A673 (cell line): ENCODE measurements at regions not wholly inside any gene's neighbourhood (a gene's known extent, or its start where the extent isn't known, plus 50 kb on each side); places are given as distances from the start of the nearest gene placed in this dataset.

Source experiments
- CTCF ChIP-seq: fragments of 300-800, 200-600 bp; sonication (generic); conservative IDR thresholded peaks from 2 replicates; pipeline ENCODE4 v1.5.1; 2017; ENCODE audit warnings: low read depth, mild to moderate bottlenecking, antibody characterized with exemption, low read length, moderate library complexity, mixed read lengths
- EZH2 ChIP-seq: fragments of 200-600 bp; sonication (generic); IDR thresholded peaks from 2 replicates; pipeline ENCODE4 v1.6.1; 2017; ENCODE audit warnings: borderline replicate concordance, low read depth, mild to moderate bottlenecking, mixed read lengths, antibody characterized with exemption, low read length; ENCODE audit not compliant: poor library complexity, severe bottlenecking

- TF ChIP-seq CTCF (no peak), EZH2 (no peak)
Measured at GRCh38 chrX:7316280-7316679, 168.3 kb upstream of the PUDP start.
